H1 (cell line): ENCODE measurements at regions not wholly inside any gene's neighbourhood (a gene's known extent, or its start where the extent isn't known, plus 50 kb on each side); places are given as distances from the start of the nearest gene placed in this dataset.

Experiments
- CTCF ChIA-PET: fragments of 300-600 bp; sonication (Branson Sonifier 250); formaldehyde crosslinking; loops from one replicate; lab custom pipeline; 2021; ENCODE audit not compliant: partially characterized antibody; lab: Charles Lee
- POLR2A ChIA-PET: fragments of 300-600 bp; sonication (Branson Sonifier 250); formaldehyde crosslinking; loops from one replicate; lab custom pipeline; 2021; ENCODE audit warnings: inconsistent platforms; ENCODE audit not compliant: partially characterized antibody; lab: Charles Lee
- DNase-seq, 2 experiments: peaks; one replicate each; pipeline versions ENCODE4 v3.0.0 to v3.0.0-alpha.2; 2010 to 2022; ENCODE audit warnings: low spot score in 2 of 2, low read depth in 1 of 2, mixed read lengths in 1 of 2
- FAIRE-seq: peaks from 2 replicates; lab custom pipeline; 2011; peaks lifted over from hg19 to GRCh38; lab: Jason Lieb, UNC
- H2AFZ ChIP-seq: 2 replicates; pipeline ENCODE4 v1.8.1; 2012; ENCODE audit warnings: low read length, inconsistent platforms
- H2AK5ac ChIP-seq: 2 replicates; pipeline ENCODE4 v1.6.1; 2013; ENCODE audit warnings: low read depth, low read length
- H2BK120ac ChIP-seq: replicated peaks from 2 replicates; pipeline ENCODE3; 2013; ENCODE audit warnings: low read depth, low read length, inconsistent platforms
- H2BK12ac ChIP-seq: 2 replicates; pipeline ENCODE4 v1.6.1; 2013; ENCODE audit warnings: low read depth, low read length
- H2BK15ac ChIP-seq: 2 replicates; pipeline ENCODE4 v1.6.1; 2013; ENCODE audit warnings: low read length
- H2BK20ac ChIP-seq: 2 replicates; pipeline ENCODE4 v1.6.1; 2013; ENCODE audit warnings: low read length
- H2BK5ac ChIP-seq: 2 replicates; pipeline ENCODE4 v1.6.1; 2013; ENCODE audit warnings: low read depth, low read length
- H3K14ac ChIP-seq: 2 replicates; pipeline ENCODE4 v1.6.1; 2013; ENCODE audit warnings: inconsistent platforms; ENCODE audit not compliant: insufficient read length
- H3K18ac ChIP-seq: 2 replicates; pipeline ENCODE4 v1.6.1; 2013; ENCODE audit warnings: low read length; ENCODE audit errors: extremely low read depth
- H3K23ac ChIP-seq: 2 replicates; pipeline ENCODE4 v1.6.1; 2013; ENCODE audit warnings: inconsistent platforms; ENCODE audit not compliant: insufficient read length
- H3K23me2 ChIP-seq: 2 replicates; pipeline ENCODE4 v1.6.1; 2013; ENCODE audit warnings: low read depth, low read length
- H3K27ac ChIP-seq: 2 replicates; pipeline ENCODE4 v1.6.1; 2011; ENCODE audit warnings: low read depth, low read length, inconsistent platforms
- H3K27me3 ChIP-seq, 4 experiments: replicated peaks in 1 of 4; 1 replicate in 1 of 4; 2 replicates in 3 of 4; pipeline versions ENCODE4 v1.6.1 to v1.8.1; 2011 to 2013; ENCODE audit warnings: low read length in 3 of 4, mild to moderate bottlenecking in 3 of 4, inconsistent platforms in 2 of 4, mixed read lengths in 2 of 4, moderate library complexity in 1 of 4; ENCODE audit not compliant: control insufficient read depth in 3 of 4, insufficient read depth in 3 of 4; ENCODE audit errors: extremely low read depth in 1 of 4
- H3K36me3 ChIP-seq, 4 experiments: 2 replicates each; pipeline versions ENCODE4 v1.6.1 to v1.8.1; 2011 to 2013; ENCODE audit warnings: mild to moderate bottlenecking in 4 of 4, low read length in 3 of 4, moderate library complexity in 2 of 4, control low read depth in 1 of 4, inconsistent platforms in 1 of 4; ENCODE audit not compliant: insufficient read depth in 4 of 4, control insufficient read depth in 2 of 4
- H3K4ac ChIP-seq: replicated peaks from 2 replicates; pipeline ENCODE3; 2013; ENCODE audit warnings: low read length, low read depth, mixed read lengths, inconsistent platforms; ENCODE audit not compliant: insufficient read length
- H3K4me1 ChIP-seq, 4 experiments: replicated peaks in 1 of 4; 1 replicate in 1 of 4; 2 replicates in 3 of 4; pipeline versions ENCODE4 v1.6.1 to v1.8.1; 2011 to 2013; ENCODE audit warnings: low read length in 3 of 4, inconsistent platforms in 2 of 4, mixed read lengths in 1 of 4; ENCODE audit not compliant: insufficient read depth in 4 of 4, control insufficient read depth in 3 of 4
- H3K4me2 ChIP-seq, 2 experiments: 2 replicates each; pipeline versions ENCODE4 v1.6.1 to v1.8.1; 2011 to 2013; ENCODE audit warnings: low read depth in 2 of 2, low read length in 2 of 2, control low read depth in 1 of 2, inconsistent platforms in 1 of 2, mild to moderate bottlenecking in 1 of 2; ENCODE audit not compliant: insufficient read depth in 1 of 2
- H3K4me3 ChIP-seq, 4 experiments: fragments of 200-600, 300-600 bp in 1 of 4; sonication (generic), shearing (Covaris generic), sonication (Bioruptor Twin) in 1 of 4; 2 replicates each; pipeline versions ENCODE4 v1.5.1 to v1.8.1; 2011 to 2016; ENCODE audit warnings: low read length in 4 of 4, low read depth in 3 of 4, control low read depth in 2 of 4, inconsistent platforms in 2 of 4, mild to moderate bottlenecking in 2 of 4, mixed read lengths in 1 of 4, moderate library complexity in 1 of 4; ENCODE audit not compliant: insufficient read depth in 2 of 4; ENCODE audit errors: extremely low read depth in 1 of 4
- H3K56ac ChIP-seq: replicated peaks from 2 replicates; pipeline ENCODE3; 2013; ENCODE audit warnings: low read depth, mild to moderate bottlenecking, mixed read lengths, low read length, inconsistent platforms; ENCODE audit not compliant: insufficient read length
- H3K79me1 ChIP-seq: 2 replicates; pipeline ENCODE4 v1.6.1; 2013; ENCODE audit warnings: low read depth, low read length, control low read depth
- H3K79me2 ChIP-seq, 2 experiments: 2 replicates each; pipeline versions ENCODE4 v1.6.1 to v1.8.1; 2012 to 2013; ENCODE audit warnings: low read length in 2 of 2, mild to moderate bottlenecking in 2 of 2, inconsistent platforms in 1 of 2; ENCODE audit not compliant: insufficient read depth in 2 of 2, control insufficient read depth in 1 of 2
- H3K9ac ChIP-seq, 4 experiments: replicated peaks in 1 of 4; 1 replicate in 1 of 4; 2 replicates in 3 of 4; pipeline versions ENCODE4 v1.6.1 to v1.8.1; 2011 to 2013; ENCODE audit warnings: low read depth in 3 of 4, low read length in 3 of 4, control low read depth in 2 of 4, mild to moderate bottlenecking in 2 of 4, moderate library complexity in 2 of 4, inconsistent platforms in 1 of 4; ENCODE audit errors: extremely low read depth in 1 of 4
- H3K9me3 ChIP-seq, 2 experiments: 2 replicates each; pipeline versions ENCODE4 v1.6.1 to v1.8.1; 2012 to 2013; ENCODE audit warnings: mild to moderate bottlenecking in 2 of 2, moderate library complexity in 2 of 2, control low read depth in 1 of 2, inconsistent platforms in 1 of 2, low read depth in 1 of 2, low read length in 1 of 2, mixed read lengths in 1 of 2; ENCODE audit not compliant: insufficient read depth in 2 of 2
- H4K20me1 ChIP-seq, 2 experiments: replicated peaks in 1 of 2; 2 replicates each; pipeline versions ENCODE3 to v1.8.1; 2011 to 2013; ENCODE audit warnings: inconsistent platforms in 2 of 2, low read length in 2 of 2, mild to moderate bottlenecking in 1 of 2; ENCODE audit not compliant: insufficient read depth in 2 of 2, control insufficient read depth in 1 of 2
- H4K5ac ChIP-seq: 2 replicates; pipeline ENCODE4 v1.6.1; 2013; ENCODE audit warnings: low read length, low read depth, mixed read lengths, inconsistent platforms; ENCODE audit not compliant: insufficient read length
- H4K8ac ChIP-seq: 2 replicates; pipeline ENCODE4 v1.8.0; 2013; ENCODE audit warnings: mild to moderate bottlenecking, moderate library complexity, low read length, inconsistent platforms; ENCODE audit not compliant: insufficient read depth; ENCODE audit errors: extremely low read depth
- H4K91ac ChIP-seq: replicated peaks from 2 replicates; pipeline ENCODE3; 2013; ENCODE audit warnings: low read length, mixed read lengths, inconsistent platforms; ENCODE audit not compliant: insufficient read length
- ATF3 ChIP-seq: IDR thresholded peaks from 2 replicates; pipeline ENCODE4 v1.6.1; 2011; ENCODE audit warnings: low read depth, mild to moderate bottlenecking, low read length; ENCODE audit not compliant: insufficient read depth
- CTCF ChIP-seq, 3 experiments: IDR thresholded peaks; 1 replicate in 2 of 3; 2 replicates in 1 of 3; pipeline versions ENCODE4 v1.5.1 to v1.6.1; 2011; ENCODE audit warnings: low read length in 3 of 3, mild to moderate bottlenecking in 3 of 3, inconsistent platforms in 2 of 3, low read depth in 1 of 3, moderate library complexity in 1 of 3; ENCODE audit not compliant: insufficient read depth in 1 of 3; ENCODE audit errors: control extremely low read depth in 1 of 3
- HDAC2 ChIP-seq, 2 experiments: fragments of 300-600 bp in 1 of 2; sonication (generic) in 1 of 2; IDR thresholded peaks; 2 replicates each; pipeline ENCODE4 v1.6.1; 2011 to 2012; ENCODE audit warnings: low read depth in 2 of 2, low read length in 2 of 2, mild to moderate bottlenecking in 2 of 2, moderate library complexity in 2 of 2, borderline replicate concordance in 1 of 2, inconsistent platforms in 1 of 2
- NANOG ChIP-seq: IDR thresholded peaks from 2 replicates; pipeline ENCODE4 v1.6.1; 2011; ENCODE audit warnings: low read length, low read depth, mild to moderate bottlenecking, inconsistent platforms; ENCODE audit not compliant: insufficient read depth, poor library complexity, severe bottlenecking
- POLR2AphosphoS5 ChIP-seq: IDR thresholded peaks from 2 replicates; pipeline ENCODE4 v1.6.1; 2011; ENCODE audit warnings: low read depth, low read length
- RAD21 ChIP-seq, 2 experiments: IDR thresholded peaks in 1 of 2; conservative IDR thresholded peaks in 1 of 2; 2 replicates each; pipeline ENCODE4 v1.6.1; 2011; ENCODE audit warnings: low read depth in 2 of 2, low read length in 2 of 2, improper control_type of control experiment in 1 of 2, inconsistent platforms in 1 of 2, mild to moderate bottlenecking in 1 of 2, moderate library complexity in 1 of 2
- WGBS, 2 experiments: shearing (Covaris generic) in 1 of 2; methylation state at CpG; one replicate each; pipeline versions ENCODE4 v1.1.6 to v1.1.7; 2013 to 2015; ENCODE audit warnings: low lambda C conversion rate in 2 of 2, mixed read lengths in 2 of 2, inconsistent platforms in 1 of 2, low coverage in 1 of 2, missing lambda C conversion rate in 1 of 2; ENCODE audit not compliant: insufficient replicate concordance in 2 of 2, insufficient coverage in 1 of 2, insufficient read length in 1 of 2; ENCODE audit errors: extremely low coverage in 1 of 2, missing lambda C conversion rate in 1 of 2; 5-methylcytosine and 5-hydroxymethylcytosine counted together

GRCh38 chr14:26394150-26394810 is 203.6 kb downstream of the NOVA1 start:
- CTCF ChIA-PET: interaction anchor here (0.7 to 1.4 kb wide), 9 partner anchors 9 to 511 kb away, joined by 3 to 5 read pairs (median 3); no protein-coding TSS in a partner anchor
- no peak overlapping the region for H3K14ac ChIP-seq
- no peak overlapping the region for H4K8ac ChIP-seq
- POLR2A ChIA-PET: interaction anchor here (1.2 kb wide), 1 partner anchor 461 kb away, joined by 3 read pairs; no protein-coding TSS in a partner anchor
- H3K4ac ChIP-seq: no peak overlapping the region
- DNase-seq (no peak), FAIRE-seq (no peak)
- no peak overlapping the region for H3K9ac ChIP-seq
- no peak overlapping the region for H4K5ac ChIP-seq
- no peak overlapping the region for H3K18ac ChIP-seq
- no peak overlapping the region for H3K56ac ChIP-seq
- H3K36me3 ChIP-seq: no peaks in the 10 kb centered on the region
- H4K91ac ChIP-seq: no peak overlapping the region
- no peak overlapping the region for H2BK12ac ChIP-seq
- H2AFZ ChIP-seq: no peak overlapping the region; the same call in 1 of the 2 replicates
- H3K4me2 ChIP-seq: no peak overlapping the region
- H2BK20ac ChIP-seq: no peak overlapping the region
- WGBS, 2 experiments: 73% methylated on average over 4 of the region's 4 CpGs; no CpG with 5 or more reads in 1 of the 2 experiments
- no peak overlapping the region for H3K27ac ChIP-seq
- no peaks in the 10 kb centered on the region for H3K23me2 ChIP-seq
- no peak for TF ChIP-seq POLR2AphosphoS5
- peak; percentile 36 to 49 for TF ChIP-seq RAD21 (IDR thresholded peaks at IDR 0.05 in 1 of 2, conservative IDR thresholded peaks at IDR 0.05 in 1 of 2; ENCODE audit: low read depth in 2 of 2, low read length in 2 of 2)
- TF ChIP-seq CTCF (IDR thresholded peaks at IDR 0.05; ENCODE audit: control extremely low read depth in 1 of 3, insufficient read depth in 1 of 3, low read depth in 1 of 3, low read length in 3 of 3): peak in 2 of 3 experiments; percentile 7 to 11; a peak in 2 of 4 replicates
- no peak for TF ChIP-seq NANOG
- TF ChIP-seq ATF3: no peak
- no peak for TF ChIP-seq HDAC2 (IDR thresholded peaks at IDR 0.05; ENCODE audit: borderline replicate concordance in 1 of 2, low read depth in 2 of 2, low read length in 2 of 2)
- H2BK120ac ChIP-seq: no peak overlapping the region
- H3K79me1 ChIP-seq: no peaks in the 10 kb centered on the region
- no peaks in the 10 kb centered on the region for H3K79me2 ChIP-seq
- H3K9me3 ChIP-seq: no peaks in the 10 kb centered on the region; a peak in 1 of 4 replicates
- H3K23ac ChIP-seq: no peak overlapping the region
- H3K4me3 ChIP-seq: no peak overlapping the region
- H4K20me1 ChIP-seq: no peaks in the 10 kb centered on the region
- H2BK5ac ChIP-seq: no peak overlapping the region
- no peak overlapping the region for H2BK15ac ChIP-seq
- peaks cover 1 to 8% (median 5%) of the 10 kb centered on the region in 4 experiments; a peak in 3 of 7 replicates for H3K4me1 ChIP-seq
- H2AK5ac ChIP-seq: no peak overlapping the region
- H3K27me3 ChIP-seq: no peaks in the 10 kb centered on the region
